HFFc6 (cell line): ENCODE measurements at regions not wholly inside any gene's neighbourhood (a gene's known extent, or its start where the extent isn't known, plus 50 kb on each side); places are given as distances from the start of the nearest gene placed in this dataset.

Source experiments
- DNase-seq: peaks from one replicate; pipeline ENCODE4 v3.0.0-alpha.2; 2018
- H3K27ac Mint-ChIP-seq: 2 replicates; pipeline ENCODE4 v1.8.0; 2020; ENCODE audit warnings: mild to moderate bottlenecking, mixed read lengths
- H3K27me3 Mint-ChIP-seq: 2 replicates; pipeline ENCODE4 v1.8.0; 2021; ENCODE audit warnings: mild to moderate bottlenecking, moderate library complexity, mixed read lengths; ENCODE audit not compliant: insufficient read depth
- H3K36me3 Mint-ChIP-seq: 2 replicates; pipeline ENCODE4 v1.8.0; 2021; ENCODE audit warnings: low read depth, mixed read lengths
- H3K4me1 Mint-ChIP-seq: 2 replicates; pipeline ENCODE4 v1.8.0; 2020; ENCODE audit warnings: low read depth, mixed read lengths
- H3K4me3 Mint-ChIP-seq: 2 replicates; pipeline ENCODE4 v1.8.0; 2020; ENCODE audit warnings: mild to moderate bottlenecking, moderate library complexity, mixed read lengths
- H3K9me3 Mint-ChIP-seq: 2 replicates; pipeline ENCODE4 v1.8.0; 2020; ENCODE audit warnings: mild to moderate bottlenecking, mixed read lengths
- TF ChIP-seq, protein P1 (sequence below): fragments of 200-600 bp; sonication (generic); IDR thresholded peaks from 2 replicates; pipeline ENCODE4 v1.5.0; 2021; ENCODE audit warnings: antibody characterized with exemption, mild to moderate bottlenecking

DNA sequence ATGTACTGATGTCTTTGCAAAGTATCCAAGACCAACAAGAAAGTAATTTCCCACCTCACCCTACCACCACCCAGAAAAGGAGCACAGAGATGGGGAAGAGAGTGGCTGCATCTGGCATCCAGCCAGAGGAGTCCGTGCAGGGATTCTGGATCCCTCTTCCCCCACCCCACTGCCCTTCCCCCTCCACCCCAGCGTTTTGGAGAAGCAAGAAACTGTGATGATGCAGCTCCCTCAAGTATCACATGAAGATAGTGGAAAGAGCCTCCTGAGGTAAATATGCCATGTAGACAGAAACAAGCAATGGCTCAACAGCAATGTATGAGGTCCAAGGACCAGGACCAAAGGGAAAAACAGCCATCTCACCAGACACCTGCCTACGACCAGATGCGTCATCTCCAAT lies 153.8 kb downstream of the DEPDC1B start:
- H3K27ac Mint-ChIP-seq = no peak overlapping the region
- H3K4me3 Mint-ChIP-seq = no peak overlapping the region
- no peaks in the 10 kb centered on the region for H3K36me3 Mint-ChIP-seq
- H3K9me3 Mint-ChIP-seq = no peaks in the 10 kb centered on the region
- TF ChIP-seq, protein P1, sequence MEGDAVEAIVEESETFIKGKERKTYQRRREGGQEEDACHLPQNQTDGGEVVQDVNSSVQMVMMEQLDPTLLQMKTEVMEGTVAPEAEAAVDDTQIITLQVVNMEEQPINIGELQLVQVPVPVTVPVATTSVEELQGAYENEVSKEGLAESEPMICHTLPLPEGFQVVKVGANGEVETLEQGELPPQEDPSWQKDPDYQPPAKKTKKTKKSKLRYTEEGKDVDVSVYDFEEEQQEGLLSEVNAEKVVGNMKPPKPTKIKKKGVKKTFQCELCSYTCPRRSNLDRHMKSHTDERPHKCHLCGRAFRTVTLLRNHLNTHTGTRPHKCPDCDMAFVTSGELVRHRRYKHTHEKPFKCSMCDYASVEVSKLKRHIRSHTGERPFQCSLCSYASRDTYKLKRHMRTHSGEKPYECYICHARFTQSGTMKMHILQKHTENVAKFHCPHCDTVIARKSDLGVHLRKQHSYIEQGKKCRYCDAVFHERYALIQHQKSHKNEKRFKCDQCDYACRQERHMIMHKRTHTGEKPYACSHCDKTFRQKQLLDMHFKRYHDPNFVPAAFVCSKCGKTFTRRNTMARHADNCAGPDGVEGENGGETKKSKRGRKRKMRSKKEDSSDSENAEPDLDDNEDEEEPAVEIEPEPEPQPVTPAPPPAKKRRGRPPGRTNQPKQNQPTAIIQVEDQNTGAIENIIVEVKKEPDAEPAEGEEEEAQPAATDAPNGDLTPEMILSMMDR = no peak
- peaks cover 7% of the 10 kb centered on the region; the same call in 1 of the 2 replicates for H3K27me3 Mint-ChIP-seq
- no peaks in the 10 kb centered on the region for H3K4me1 Mint-ChIP-seq
- DNase-seq = no peak

DNA sequence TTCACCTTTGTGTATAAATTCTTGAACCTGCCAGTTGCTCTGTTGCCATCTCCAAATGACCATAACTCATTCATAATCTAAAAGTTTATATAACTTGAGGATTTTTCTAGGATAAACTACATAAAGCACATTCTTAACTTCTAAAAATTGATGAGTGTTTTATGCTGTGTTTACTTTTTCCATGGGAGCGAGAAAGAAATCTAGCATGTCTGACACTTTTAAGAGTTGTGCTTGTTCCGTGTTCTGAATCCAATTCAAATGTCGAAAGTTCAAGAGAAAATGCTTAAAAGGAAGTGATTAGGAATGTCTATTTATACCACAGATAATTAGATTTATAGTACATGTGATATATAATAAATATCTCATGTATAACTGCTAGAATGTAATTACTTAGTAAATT lies 154.4 kb downstream of the DEPDC1B start:
- DNase-seq = no peak
- no peaks in the 10 kb centered on the region for H3K9me3 Mint-ChIP-seq
- peaks cover 7% of the 10 kb centered on the region; the same call in 1 of the 2 replicates for H3K27me3 Mint-ChIP-seq
- no peak overlapping the region for H3K27ac Mint-ChIP-seq
- TF ChIP-seq, protein P1 = no peak
- no peaks in the 10 kb centered on the region for H3K4me1 Mint-ChIP-seq
- no peaks in the 10 kb centered on the region for H3K36me3 Mint-ChIP-seq
- H3K4me3 Mint-ChIP-seq = no peak overlapping the region

DNA sequence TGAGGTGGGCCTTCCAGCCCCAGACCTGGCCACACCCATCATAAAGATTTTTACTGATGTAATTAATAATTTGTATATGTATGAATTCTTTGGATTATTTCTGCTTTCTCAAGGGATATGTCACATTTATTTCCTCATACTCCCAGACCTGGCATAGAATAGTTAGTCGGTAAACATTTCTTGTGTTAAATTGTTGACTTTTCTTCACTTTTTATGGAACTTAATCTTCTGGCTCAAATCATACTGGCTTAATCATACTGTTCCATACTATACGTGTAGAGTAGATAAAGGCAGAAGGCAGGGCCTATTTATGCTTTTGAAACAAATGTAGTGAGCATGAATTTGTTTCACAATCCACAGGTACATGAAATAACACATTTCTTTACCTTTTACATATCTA lies 155.8 kb downstream of the DEPDC1B start:
- H3K9me3 Mint-ChIP-seq = no peaks in the 10 kb centered on the region
- TF ChIP-seq, protein P1 = no peak
- DNase-seq = no peak
- no peaks in the 10 kb centered on the region for H3K36me3 Mint-ChIP-seq
- H3K4me1 Mint-ChIP-seq = no peaks in the 10 kb centered on the region
- peaks cover 8% of the 10 kb centered on the region; the same call in 1 of the 2 replicates for H3K27me3 Mint-ChIP-seq
- H3K27ac Mint-ChIP-seq = no peak overlapping the region
- no peak overlapping the region for H3K4me3 Mint-ChIP-seq

DNA sequence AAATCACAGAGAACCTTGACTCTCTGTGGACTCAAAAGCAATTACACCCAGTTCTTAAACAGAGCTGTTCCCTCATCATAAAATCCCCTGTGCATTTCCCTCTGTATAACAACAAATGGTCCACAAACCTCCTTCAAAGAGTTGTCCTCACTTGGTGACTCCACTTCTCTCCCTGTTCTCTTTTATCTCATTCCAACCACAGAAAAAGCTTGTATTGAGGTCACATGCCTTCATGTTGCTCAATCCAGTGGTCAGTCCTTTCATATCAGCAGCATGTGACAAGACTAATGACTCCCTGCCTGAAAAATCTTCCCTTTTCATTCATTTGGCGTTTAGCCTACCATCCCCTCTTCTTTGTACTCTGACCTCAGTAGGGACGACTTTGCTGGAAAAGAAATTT lies 158.0 kb downstream of the DEPDC1B start:
- TF ChIP-seq, protein P1 = no peak
- H3K27me3 Mint-ChIP-seq = peaks cover 8% of the 10 kb centered on the region; the same call in 1 of the 2 replicates
- H3K27ac Mint-ChIP-seq = no peak overlapping the region
- no peaks in the 10 kb centered on the region for H3K36me3 Mint-ChIP-seq
- no peaks in the 10 kb centered on the region for H3K4me1 Mint-ChIP-seq
- H3K4me3 Mint-ChIP-seq = no peak overlapping the region
- no peak for DNase-seq
- H3K9me3 Mint-ChIP-seq = no peaks in the 10 kb centered on the region

DNA sequence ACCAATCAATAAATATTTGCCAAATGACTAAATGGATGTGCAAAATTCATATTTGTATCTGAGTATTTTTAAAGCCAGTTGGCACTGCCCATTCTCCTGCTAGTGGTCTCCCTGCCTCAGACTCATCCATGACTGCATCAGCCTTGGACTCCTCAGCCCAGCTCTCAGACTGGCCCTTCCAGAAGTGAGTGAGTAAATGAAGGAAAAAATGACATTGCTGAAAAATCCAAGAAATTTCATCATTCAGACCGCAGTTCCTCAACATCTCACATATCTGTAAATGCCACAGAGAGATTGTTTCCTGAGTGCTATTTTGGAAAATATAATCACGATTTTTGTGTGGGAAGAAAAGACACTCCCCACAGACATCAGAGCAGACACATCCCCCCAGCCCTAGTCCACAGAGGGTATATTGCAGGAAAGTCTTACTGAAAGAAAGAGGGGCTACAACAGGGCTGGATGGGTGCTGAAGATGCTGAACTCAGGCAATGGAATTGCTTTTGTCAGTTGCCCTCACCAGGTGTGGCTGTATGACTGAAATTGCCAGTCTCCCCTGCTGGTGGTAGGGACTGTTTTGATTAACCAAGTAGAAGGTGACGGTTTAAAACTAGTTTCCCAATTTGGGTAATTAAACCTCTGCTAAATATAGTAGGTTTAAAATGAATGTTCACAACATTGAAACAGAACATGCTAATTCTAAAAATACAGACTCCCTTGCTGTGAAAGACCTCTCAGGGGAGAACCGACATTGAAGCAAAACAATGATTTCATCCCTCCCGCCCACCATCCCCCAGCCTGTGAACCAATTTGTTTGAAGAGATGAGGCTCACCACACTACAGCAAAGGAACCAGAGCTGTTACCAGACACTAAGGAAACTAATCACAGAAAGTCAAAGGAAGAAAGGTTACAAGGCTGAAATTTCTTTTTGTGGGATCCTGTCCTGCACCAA lies 158.8 kb downstream of the DEPDC1B start:
- Mint-ChIP-seq H3K9me3 (no peaks in the 10 kb centered on the region), H3K4me3 (no peak overlapping the region), H3K36me3 (no peaks in the 10 kb centered on the region), H3K4me1 (no peaks in the 10 kb centered on the region), H3K27ac (no peak overlapping the region), H3K27me3 (peaks cover 8% of the 10 kb centered on the region; the same call in 1 of the 2 replicates)
- no peak for DNase-seq
- TF ChIP-seq, protein P1 = no peak
